T47D (cell line): ENCODE measurements at regions not wholly inside any gene's neighbourhood (a gene's known extent, or its start where the extent isn't known, plus 50 kb on each side); places are given as distances from the start of the nearest gene placed in this dataset.
A peak's percentile ranks its signal among the peaks of the same experiment; 100 is the strongest.

Source experiments
- DNase-seq, 2 experiments: peaks; one replicate each; pipeline versions ENCODE4 v3.0.0 to v3.0.0-alpha.2; 2011 to 2012; ENCODE audit warnings: low read depth in 1 of 2, low spot score in 1 of 2
- JUND ChIP-seq: IDR thresholded peaks from 2 replicates; pipeline ENCODE4 v1.6.1; 2012; ENCODE audit warnings: low read depth
- in situ Hi-C: cut with HindIII; loops from 2 replicates; pipeline ENCODE4 v1.10.0; 2016; ENCODE audit warnings: low sequenced_read_pairs, low pct_unique_long_range_greater_than_20kb

DNA sequence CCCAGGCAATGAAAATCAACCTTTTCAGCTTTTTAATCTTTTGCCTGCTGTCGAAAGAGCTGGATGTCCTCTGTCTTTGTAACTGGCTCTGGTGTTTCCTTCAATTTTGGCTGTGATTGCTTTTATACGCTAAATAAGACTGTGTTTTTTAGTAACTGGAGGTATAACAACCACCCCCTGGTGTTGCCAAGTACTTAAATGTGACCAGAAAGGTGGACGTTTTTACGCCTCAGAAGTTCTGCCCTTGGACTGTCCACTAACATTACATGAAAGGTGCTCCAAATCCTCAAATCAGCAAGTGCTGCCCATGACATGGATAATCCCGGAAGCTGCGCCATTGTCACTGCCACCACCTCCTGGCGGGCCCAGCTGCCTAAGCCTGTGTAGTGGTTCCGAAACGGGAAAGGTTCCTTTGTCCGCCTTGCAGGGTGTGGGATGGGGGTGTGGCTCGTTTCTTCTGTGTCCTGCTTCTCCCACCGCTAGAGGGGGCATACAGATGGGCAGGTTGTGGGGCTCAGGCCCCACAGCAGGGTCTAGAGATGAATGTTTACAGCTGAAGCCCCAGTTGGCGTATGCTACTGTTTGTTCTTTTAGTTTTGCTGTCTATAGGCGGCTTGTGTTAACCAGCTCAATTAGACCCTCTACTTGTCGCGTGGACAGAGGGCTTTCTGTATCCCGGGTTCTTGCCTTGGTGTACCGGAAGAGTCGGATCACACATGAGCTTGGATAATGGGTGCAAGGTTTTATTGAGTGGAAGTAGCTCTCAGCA is 82.2 kb upstream of the SEPTIN5 start:
- in situ Hi-C loops: no loop called here

GRCh38 chr22:19632668-19633148 is 81.6 kb upstream of the SEPTIN5 start:
- TF ChIP-seq JUND: no peak
- DNase-seq: no peak
- in situ Hi-C loops: no loop called here

More for the DNA sequence above, 82.2 kb upstream of the SEPTIN5 start:
- TF ChIP-seq JUND: no peak
- peak in 1 of 2 experiments; percentile 48 for DNase-seq

- in situ Hi-C loops: no loop called here
- DNase-seq: no peak
- TF ChIP-seq JUND: no peak
Measured at GRCh38 chr22:19634226-19634975, 79.9 kb upstream of the SEPTIN5 start.

GRCh38 chr22:19635644-19636043 is 78.7 kb upstream of the SEPTIN5 start:
- in situ Hi-C loops: no loop called here
- no peak for DNase-seq
- no peak for TF ChIP-seq JUND

DNA sequence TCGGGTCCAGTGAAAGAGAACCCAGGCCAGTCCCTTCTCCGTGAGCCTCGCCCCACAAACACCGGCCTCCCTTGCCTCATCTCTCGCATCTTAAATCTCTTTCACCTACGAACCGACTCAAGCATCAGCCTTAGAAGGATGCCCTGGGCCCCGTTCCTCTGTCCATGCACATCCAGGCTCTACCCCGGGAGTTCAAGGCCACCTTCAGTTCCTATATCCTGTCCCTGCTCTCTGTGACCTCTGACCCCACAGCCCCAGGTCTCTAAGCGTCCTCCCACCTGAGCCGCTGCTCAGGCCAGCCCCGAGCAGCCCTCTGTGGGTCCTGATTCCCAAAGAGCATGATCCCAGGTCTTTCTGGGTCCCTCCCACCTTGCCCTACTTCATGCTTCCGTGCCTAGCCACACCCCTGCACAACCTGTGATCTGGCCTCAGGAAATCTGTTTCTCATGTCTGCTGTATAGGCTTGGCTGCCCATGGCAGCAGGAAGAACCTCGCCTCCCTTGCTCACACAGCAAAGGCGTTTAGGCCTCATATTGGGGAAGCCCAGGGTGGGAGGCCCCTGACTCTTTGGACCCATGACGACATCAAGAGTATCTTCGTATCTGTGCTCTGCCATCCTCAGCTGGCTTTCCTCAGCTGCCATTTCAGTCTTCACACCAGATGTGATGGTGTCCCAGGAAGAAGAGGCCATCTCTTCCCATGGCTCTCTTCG is 77.5 kb upstream of the SEPTIN5 start:
- DNase-seq: no peak
- in situ Hi-C loops: no loop called here

GRCh38 chr22:19637408-19638281 is 76.7 kb upstream of the SEPTIN5 start:
- in situ Hi-C loops: no loop called here
- no peak for TF ChIP-seq JUND
- no peak for DNase-seq

More for the DNA sequence above, 77.5 kb upstream of the SEPTIN5 start:
- TF ChIP-seq JUND: no peak

DNA sequence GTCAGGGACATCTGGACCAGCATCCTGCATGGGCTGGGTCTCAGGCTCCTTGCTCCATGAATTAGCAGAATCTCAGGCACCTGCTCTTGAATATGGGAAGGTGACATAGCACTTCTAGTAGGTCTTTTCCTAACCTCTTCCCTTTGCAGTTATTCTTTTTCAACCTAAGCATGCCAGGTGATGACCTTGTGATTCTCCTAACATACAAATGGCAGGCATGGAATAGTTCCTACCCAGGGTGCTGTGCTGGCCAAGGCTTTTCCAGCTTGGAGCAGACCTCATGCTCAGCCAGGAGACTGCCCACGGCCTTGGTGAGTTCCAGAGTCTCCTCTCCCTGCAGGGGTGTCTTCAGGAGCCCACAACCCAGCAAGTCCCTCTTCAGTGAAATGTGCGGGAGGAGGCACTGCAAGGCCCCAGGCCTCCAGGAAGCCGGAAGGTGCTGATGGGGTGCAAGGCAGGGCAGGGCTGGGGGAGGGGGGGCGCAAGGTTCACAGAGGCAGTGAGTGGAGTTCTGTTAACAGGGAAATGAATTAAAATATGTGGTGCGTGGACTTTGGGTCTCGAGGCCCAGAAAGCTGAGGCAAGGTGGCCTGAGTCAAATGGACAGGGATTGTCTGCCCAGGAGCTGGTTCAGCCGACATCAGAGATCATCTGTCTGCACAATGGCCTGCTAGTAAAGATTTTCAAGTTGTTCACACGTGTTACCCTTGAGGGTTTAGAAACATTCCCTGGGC is 75.9 kb upstream of the SEPTIN5 start:
- in situ Hi-C loops: no loop called here
- DNase-seq: no peak
- TF ChIP-seq JUND: no peak

GRCh38 chr22:19639610-19640135 is 74.6 kb upstream of the SEPTIN5 start:
- DNase-seq: no peak
- in situ Hi-C loops: no loop called here
- no peak for TF ChIP-seq JUND

- TF ChIP-seq JUND: no peak
- no peak for DNase-seq
- in situ Hi-C loops: no loop called here
Measured at GRCh38 chr22:19640306-19640705, 74.0 kb upstream of the SEPTIN5 start.

- DNase-seq: peak in 1 of 2 experiments; percentile 62
- no peak for TF ChIP-seq JUND
- in situ Hi-C loops: no loop called here
Measured at GRCh38 chr22:19641254-19641982, 72.9 kb upstream of the SEPTIN5 start.
